GM12874 (cell line): ENCODE measurements at regions not wholly inside any gene's neighbourhood (a gene's known extent, or its start where the extent isn't known, plus 50 kb on each side); places are given as distances from the start of the nearest gene placed in this dataset.

Source experiments
- CTCF ChIP-seq: IDR thresholded peaks from 2 replicates; pipeline ENCODE4 v1.5.1; 2011; ENCODE audit warnings: low read depth, mild to moderate bottlenecking, control low read depth, low read length, moderate library complexity; ENCODE audit not compliant: insufficient read depth

GRCh38 chr3:115350606-115351005 is 203.5 kb upstream of the ZBTB20 start:
- TF ChIP-seq CTCF = no peak

- TF ChIP-seq CTCF = no peak
Observed at GRCh38 chr3:115351193-115351592, 204.1 kb upstream of the ZBTB20 start.

GRCh38 chr3:115354010-115354409 is 206.9 kb upstream of the ZBTB20 start:
- TF ChIP-seq CTCF = no peak

- TF ChIP-seq CTCF = no peak
Observed at GRCh38 chr3:115357456-115357855, 210.4 kb upstream of the ZBTB20 start.

GRCh38 chr3:115359536-115359935 is 212.4 kb upstream of the ZBTB20 start:
- no peak for TF ChIP-seq CTCF

- no peak for TF ChIP-seq CTCF
Observed at GRCh38 chr3:115361806-115362205, 214.7 kb upstream of the ZBTB20 start.

- TF ChIP-seq CTCF = no peak
Observed at GRCh38 chr3:115363071-115363470, 216.0 kb upstream of the ZBTB20 start.

- TF ChIP-seq CTCF = no peak
Observed at GRCh38 chr3:115369021-115369420, 221.9 kb upstream of the ZBTB20 start.
